ENCODE measurements at regions not wholly inside any gene's neighbourhood (a gene's known extent, or its start where the extent isn't known, plus 50 kb on each side); places are given as distances from the start of the nearest gene placed in this dataset.

DNA sequence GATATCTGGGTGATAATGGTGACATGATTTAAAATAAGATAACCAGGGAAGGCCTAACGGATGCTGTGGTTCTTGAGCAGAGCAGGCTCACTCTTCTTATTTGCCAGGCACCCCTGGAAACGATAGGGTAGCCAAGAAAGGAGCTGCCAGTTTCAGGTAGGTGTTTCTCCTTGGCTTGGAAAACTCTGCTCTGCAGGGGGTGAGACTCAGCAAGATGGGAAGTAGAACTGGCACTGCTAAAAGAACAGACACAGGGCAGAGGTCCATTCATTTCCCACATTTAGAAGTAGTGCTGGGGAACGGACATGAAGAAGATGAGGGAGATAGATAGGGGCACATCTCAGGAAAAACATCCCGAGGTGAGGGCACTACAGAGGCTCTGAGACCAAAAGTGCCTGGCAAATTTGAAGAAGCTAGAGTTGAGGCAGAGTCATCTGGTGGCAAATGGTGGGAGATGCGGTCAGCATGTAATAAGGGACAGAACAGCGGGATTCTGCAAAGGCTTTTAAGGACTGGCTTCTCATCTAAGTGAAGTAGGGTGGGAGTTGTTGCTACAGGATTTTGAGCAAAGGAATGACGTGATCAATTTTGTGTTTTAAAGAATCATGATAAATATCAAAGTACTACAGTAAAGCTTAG, 323.4 kb upstream of the PLSCR5 start:
- Mint-ChIP-seq H3K4me1 (no peaks in the 10 kb centered on the region), H3K27me3 (ENCODE audit: low read depth, poor library complexity) (no peaks in the 10 kb centered on the region), H3K9me3 (no peaks in the 10 kb centered on the region), H3K4me3 (no peak overlapping the region), H3K36me3 (ENCODE audit: low read depth) (no peaks in the 10 kb centered on the region), H3K27ac (no peak overlapping the region)
- TF ChIP-seq, protein P1, sequence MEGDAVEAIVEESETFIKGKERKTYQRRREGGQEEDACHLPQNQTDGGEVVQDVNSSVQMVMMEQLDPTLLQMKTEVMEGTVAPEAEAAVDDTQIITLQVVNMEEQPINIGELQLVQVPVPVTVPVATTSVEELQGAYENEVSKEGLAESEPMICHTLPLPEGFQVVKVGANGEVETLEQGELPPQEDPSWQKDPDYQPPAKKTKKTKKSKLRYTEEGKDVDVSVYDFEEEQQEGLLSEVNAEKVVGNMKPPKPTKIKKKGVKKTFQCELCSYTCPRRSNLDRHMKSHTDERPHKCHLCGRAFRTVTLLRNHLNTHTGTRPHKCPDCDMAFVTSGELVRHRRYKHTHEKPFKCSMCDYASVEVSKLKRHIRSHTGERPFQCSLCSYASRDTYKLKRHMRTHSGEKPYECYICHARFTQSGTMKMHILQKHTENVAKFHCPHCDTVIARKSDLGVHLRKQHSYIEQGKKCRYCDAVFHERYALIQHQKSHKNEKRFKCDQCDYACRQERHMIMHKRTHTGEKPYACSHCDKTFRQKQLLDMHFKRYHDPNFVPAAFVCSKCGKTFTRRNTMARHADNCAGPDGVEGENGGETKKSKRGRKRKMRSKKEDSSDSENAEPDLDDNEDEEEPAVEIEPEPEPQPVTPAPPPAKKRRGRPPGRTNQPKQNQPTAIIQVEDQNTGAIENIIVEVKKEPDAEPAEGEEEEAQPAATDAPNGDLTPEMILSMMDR (IDR thresholded peaks at IDR 0.05), result no peak
- no peak for DNase-seq

DNA sequence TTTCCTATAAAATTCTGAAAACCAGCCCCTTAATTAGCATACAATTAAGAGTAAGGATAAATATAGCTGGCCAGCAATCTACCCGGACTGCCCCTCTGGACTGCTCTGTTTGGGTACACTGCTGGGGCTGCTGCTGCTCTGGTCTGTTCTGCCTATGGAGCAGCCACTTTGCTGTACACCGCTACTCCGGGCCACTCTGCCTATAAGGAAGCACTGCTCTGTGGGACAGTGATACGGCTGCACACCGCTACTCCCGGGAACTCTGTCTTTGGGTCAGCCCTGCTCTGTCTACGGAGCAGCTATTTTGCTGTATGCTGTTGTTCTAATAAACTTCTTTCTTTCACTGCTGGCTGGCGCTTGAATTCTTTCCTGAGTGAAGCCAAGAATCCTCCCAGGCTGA, 316.5 kb upstream of the PLSCR5 start:
- Mint-ChIP-seq H3K9me3 (no peaks in the 10 kb centered on the region), H3K36me3 (ENCODE audit: low read depth) (no peaks in the 10 kb centered on the region), H3K27ac (no peak overlapping the region), H3K4me1 (no peaks in the 10 kb centered on the region), H3K4me3 (no peak overlapping the region), H3K27me3 (ENCODE audit: low read depth, poor library complexity) (no peaks in the 10 kb centered on the region)
- no peak for DNase-seq
- TF ChIP-seq, protein P1 (IDR thresholded peaks at IDR 0.05), result no peak

DNA sequence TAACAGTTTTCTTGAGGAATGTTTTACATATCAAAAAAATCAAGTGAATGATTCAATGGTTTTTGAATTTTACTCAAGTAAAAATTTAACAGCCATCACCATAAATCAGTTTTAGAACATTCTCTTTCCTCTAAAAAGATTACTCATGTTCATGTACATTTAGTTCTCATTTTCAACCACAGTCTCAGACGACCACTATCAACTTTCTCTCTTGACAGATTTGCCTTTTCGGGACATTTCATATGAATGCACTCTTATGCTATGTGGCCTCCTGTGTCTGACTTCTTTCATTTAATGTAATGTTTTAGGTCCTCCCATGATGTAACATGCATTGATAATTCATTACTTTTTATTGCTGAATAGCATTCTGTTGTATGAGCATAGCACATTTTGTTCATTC, 309.3 kb upstream of the PLSCR5 start:
- no peak for DNase-seq
- H3K27me3 Mint-ChIP-seq (ENCODE audit: low read depth, poor library complexity), result no peaks in the 10 kb centered on the region
- no peak overlapping the region for H3K4me3 Mint-ChIP-seq
- no peaks in the 10 kb centered on the region for H3K4me1 Mint-ChIP-seq
- H3K9me3 Mint-ChIP-seq, result no peaks in the 10 kb centered on the region
- no peak overlapping the region for H3K27ac Mint-ChIP-seq
- TF ChIP-seq, protein P1 (IDR thresholded peaks at IDR 0.05), result no peak
- H3K36me3 Mint-ChIP-seq (ENCODE audit: low read depth), result no peaks in the 10 kb centered on the region

DNA sequence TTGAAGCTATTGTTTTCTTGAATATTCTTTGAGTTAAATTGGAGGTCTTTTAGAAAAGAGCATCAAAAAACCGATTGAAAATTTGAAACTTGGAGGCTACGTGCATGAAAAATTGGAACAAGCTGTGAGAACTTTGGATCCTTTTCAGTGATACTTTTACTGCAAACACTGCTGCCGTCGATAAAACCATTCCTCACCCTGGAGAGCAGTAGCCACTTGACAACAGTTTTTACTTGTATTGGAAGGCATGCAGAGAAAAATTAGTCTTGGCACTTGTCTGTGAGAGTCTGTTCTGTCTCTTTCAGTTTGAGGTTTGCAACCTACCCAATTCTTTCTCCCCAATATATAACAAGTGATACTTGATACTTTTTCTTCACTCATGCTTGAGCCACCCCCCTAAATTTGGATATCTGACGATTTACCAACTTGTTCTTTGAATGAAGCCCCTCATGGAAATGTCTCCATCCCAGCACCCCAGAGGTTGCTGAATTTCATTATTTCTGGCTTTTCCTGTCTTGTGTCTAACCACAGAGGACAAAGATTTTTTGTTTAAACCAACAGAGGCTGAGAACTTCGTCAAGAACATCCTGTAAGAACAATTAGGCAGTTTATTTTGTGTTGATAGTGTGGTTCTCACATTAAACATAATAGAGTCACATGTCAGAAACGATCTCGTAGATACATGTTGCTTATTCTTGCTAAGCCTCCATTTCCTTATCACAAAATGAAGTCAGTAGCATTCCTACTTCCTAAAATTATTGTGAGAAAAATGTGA, 307.3 kb upstream of the PLSCR5 start:
- Mint-ChIP-seq H3K4me1 (no peaks in the 10 kb centered on the region), H3K27me3 (ENCODE audit: low read depth, poor library complexity) (peaks cover 4% of the 10 kb centered on the region), H3K9me3 (no peaks in the 10 kb centered on the region), H3K4me3 (no peak overlapping the region), H3K27ac (no peak overlapping the region), H3K36me3 (ENCODE audit: low read depth) (no peaks in the 10 kb centered on the region)
- DNase-seq, result no peak
- TF ChIP-seq, protein P1 (IDR thresholded peaks at IDR 0.05), result no peak

DNA sequence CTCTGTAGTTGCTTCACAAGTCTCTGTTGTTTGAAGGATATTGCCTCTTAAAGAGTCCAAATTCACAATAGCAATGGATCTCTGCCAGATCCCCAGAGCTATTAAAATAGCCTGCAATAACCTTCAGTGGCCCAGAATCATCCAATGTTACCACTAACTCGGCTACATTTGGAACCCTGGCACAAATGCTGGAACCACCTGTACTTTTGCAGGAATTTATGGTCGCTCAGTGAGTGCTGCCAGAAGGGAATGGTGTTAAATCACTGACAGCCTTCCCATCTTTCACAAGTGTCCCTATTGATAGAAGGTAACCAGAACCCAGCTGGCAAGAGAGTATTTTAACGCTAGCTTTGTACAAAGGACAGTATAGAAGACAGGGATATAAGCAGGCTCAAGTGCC, 298.8 kb upstream of the PLSCR5 start:
- peaks cover 4% of the 10 kb centered on the region for H3K27me3 Mint-ChIP-seq (ENCODE audit: low read depth, poor library complexity)
- H3K27ac Mint-ChIP-seq, result no peak overlapping the region
- no peak overlapping the region for H3K4me3 Mint-ChIP-seq
- H3K4me1 Mint-ChIP-seq, result no peaks in the 10 kb centered on the region
- DNase-seq, result no peak
- H3K9me3 Mint-ChIP-seq, result no peaks in the 10 kb centered on the region
- H3K36me3 Mint-ChIP-seq (ENCODE audit: low read depth), result no peaks in the 10 kb centered on the region
- TF ChIP-seq, protein P1 (IDR thresholded peaks at IDR 0.05), result no peak

DNA sequence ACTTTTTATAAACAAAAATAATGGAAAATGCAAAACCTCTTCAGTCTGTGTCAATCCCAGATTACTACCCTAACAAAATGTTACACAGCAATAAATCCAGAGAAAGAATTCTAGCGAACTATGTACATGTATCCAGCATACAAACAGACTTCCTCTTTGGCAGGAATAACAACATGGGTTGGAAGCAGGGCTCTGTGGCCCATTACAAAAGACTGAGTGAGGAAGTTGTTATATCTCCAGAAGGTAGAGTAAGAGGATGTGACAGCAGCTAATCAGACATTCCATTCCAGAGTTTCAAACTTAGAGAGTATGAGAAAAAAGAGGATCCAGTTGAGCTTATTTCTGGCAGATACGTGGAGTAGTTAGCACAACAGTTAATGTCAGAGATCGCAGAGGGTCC, 294.0 kb upstream of the PLSCR5 start:
- Mint-ChIP-seq H3K27ac (no peak overlapping the region), H3K9me3 (no peaks in the 10 kb centered on the region)
- TF ChIP-seq, protein P1 (IDR thresholded peaks at IDR 0.05), result no peak

More for the DNA sequence above, 294.0 kb upstream of the PLSCR5 start:
- Mint-ChIP-seq H3K4me3 (no peak overlapping the region), H3K27me3 (ENCODE audit: low read depth, poor library complexity) (no peaks in the 10 kb centered on the region), H3K36me3 (ENCODE audit: low read depth) (no peaks in the 10 kb centered on the region), H3K4me1 (no peaks in the 10 kb centered on the region)
- DNase-seq, result no peak

Data from nephron progenitor cell (in vitro differentiated cells).